Astrocyte of the cerebellum (primary cell): ENCODE measurements at regions not wholly inside any gene's neighbourhood (a gene's known extent, or its start where the extent isn't known, plus 50 kb on each side); places are given as distances from the start of the nearest gene placed in this dataset.
A peak's percentile ranks its signal among the peaks of the same experiment; 100 is the strongest.

Source experiments
- DNase-seq: peaks from one replicate; pipeline ENCODE4 v3.0.0-alpha.2; 2011; ENCODE audit warnings: low read depth
- H3K4me3 ChIP-seq: 2 replicates; pipeline ENCODE4 v1.5.1; 2011; ENCODE audit warnings: mild to moderate bottlenecking, low read depth, low read length, moderate library complexity
- CTCF ChIP-seq: IDR thresholded peaks from 2 replicates; pipeline ENCODE4 v1.5.1; 2012; ENCODE audit warnings: low read length, low read depth, moderate library complexity, mild to moderate bottlenecking; ENCODE audit errors: missing control alignments
- in situ Hi-C: cut with HindIII; loops from 2 replicates; pipeline ENCODE4 v1.10.0; 2017; ENCODE audit warnings: low sequenced_read_pairs

- no peak for TF ChIP-seq CTCF
- no peak overlapping the region for H3K4me3 ChIP-seq
- in situ Hi-C loops, result no loop called here
- DNase-seq, result no peak
These were observed 625.2 kb downstream of the ZIC1 start for GRCh38 chr3:148034353-148034752.

DNA sequence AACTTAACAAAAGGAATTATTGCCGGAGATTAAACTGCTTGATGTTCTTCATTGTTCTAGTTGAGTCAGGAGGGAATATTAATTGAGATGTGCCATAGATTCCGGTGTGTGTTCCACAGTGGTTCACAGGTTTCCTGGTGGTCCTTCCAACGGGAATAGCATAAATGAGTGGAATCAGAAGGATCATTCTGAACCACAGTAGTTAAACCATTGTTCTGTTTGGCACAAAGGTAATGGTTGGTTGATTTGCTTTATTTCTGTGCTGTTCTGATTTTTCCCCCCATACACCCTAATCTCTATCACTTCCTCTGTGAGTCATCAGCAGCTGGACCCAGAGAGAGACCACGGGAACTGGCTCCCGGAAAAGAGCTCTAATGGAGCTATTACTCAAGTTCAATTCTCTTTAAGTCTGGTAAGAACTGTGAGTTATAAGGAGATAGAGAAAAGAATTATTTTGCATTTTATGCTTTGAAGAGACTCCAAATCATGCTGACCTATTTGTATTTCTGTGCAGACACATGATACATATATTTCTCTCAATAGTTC lies 627.2 kb downstream of the ZIC1 start:
- no peak for TF ChIP-seq CTCF
- DNase-seq, result peak; percentile 19
- in situ Hi-C loops, result no loop called here
- no peak overlapping the region for H3K4me3 ChIP-seq

DNA sequence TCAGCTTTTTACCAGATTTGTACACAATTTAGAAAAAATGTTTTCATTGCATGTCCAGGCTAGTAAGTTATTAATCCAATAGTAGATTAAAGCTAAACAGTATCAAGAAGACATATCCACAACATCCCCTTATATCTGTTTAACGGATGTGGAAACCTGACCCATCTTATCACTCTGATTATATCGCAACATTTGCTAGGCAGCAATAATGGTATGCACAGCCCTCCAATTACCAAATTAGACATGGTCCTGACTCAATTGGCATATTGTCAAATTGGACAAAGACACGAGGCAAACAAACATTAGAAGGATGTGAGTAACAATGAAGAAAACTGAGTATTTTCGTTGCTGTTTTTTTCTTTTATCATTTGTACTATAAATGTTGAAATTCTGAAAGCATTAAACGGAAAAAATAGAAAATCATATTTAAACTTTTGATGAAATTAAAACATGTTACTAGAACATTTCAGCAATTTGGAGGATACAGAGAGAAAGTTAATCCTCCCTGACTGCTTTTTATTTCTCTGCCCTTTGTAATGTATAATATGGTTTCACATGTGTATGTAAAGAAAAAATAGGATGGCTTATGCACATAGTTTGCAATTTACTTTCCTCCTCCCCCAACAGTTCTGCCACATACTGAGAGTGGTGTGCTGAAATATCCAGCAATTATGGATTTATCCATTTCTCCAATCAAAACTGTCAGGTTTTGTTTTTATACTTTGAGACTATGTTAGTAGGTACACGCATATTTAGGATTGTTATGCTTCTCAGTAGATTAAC lies 633.7 kb downstream of the ZIC1 start:
- peak; percentile 82 for DNase-seq
- in situ Hi-C loops, result no loop called here
- TF ChIP-seq CTCF, result no peak
- H3K4me3 ChIP-seq, result no peak overlapping the region

DNA sequence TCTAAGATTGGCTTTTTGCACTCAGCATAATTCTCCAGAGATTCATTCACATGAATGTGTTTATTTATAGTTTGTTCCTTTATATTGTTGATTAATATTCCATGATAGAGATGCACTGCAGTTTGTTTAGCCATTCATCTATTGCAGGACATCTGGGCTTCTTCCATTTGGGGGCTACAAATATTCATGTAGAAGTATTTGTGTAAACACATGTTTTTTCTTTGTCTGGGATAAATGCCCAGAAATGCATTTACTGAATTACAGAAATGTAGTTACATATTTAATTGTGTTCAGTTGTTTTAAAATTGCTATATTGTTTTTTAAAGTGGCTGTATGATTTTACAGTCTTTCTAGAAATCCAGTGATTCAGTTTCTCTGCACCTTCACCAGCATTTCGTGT lies 635.0 kb downstream of the ZIC1 start:
- H3K4me3 ChIP-seq, result no peak overlapping the region
- DNase-seq, result no peak
- in situ Hi-C loops, result no loop called here
- TF ChIP-seq CTCF, result no peak

- H3K4me3 ChIP-seq, result no peak overlapping the region
- no peak for TF ChIP-seq CTCF
- in situ Hi-C loops, result no loop called here
- no peak for DNase-seq
These were observed 642.7 kb upstream of the AGTR1 start for GRCh38 chr3:148054999-148055398.

DNA sequence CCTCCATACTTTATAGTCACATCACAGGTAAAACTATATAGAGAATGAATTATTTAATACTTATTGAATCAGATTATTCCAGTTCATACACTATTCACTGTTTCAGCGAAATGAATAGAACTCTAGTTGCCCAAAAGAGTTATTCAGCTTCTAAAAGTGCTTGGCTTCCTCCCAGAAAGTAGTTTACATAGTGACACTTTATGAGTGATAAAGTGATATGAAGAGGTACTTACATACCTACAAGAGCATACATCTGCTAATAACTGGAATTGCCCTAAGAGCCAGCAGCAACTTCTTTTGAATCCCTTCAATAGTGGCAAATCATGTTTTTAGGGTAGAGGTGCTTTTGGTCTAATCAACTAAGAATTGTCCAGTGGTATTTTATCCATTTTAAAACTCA lies 635.1 kb upstream of the AGTR1 start:
- DNase-seq, result no peak
- H3K4me3 ChIP-seq, result no peak overlapping the region
- TF ChIP-seq CTCF, result no peak
- in situ Hi-C loops, result no loop called here
